Head of caudate nucleus (tissue), 42 donors: ENCODE measurements at regions not wholly inside any gene's neighbourhood (a gene's known extent, or its start where the extent isn't known, plus 50 kb on each side); places are given as distances from the start of the nearest gene placed in this dataset.
"Not testable (repeated sequence)": the region's sequence is repeated elsewhere in the genome, so short reads cannot be mapped to it uniquely, and the experiment has no call there.

Source experiments
- DNase-seq, 42 donors: peaks; one replicate each; pipeline versions ENCODE4 v3.0.0 to v3.0.0-alpha.2; 2020 to 2021; ENCODE audit warnings: mixed read lengths in 7 of 42
- intact Hi-C: fragments of 100-400 bp; cut with DNase I; formaldehyde crosslinking; loops from one replicate; pipeline ENCODE4 v1.15.0; 2022

DNA sequence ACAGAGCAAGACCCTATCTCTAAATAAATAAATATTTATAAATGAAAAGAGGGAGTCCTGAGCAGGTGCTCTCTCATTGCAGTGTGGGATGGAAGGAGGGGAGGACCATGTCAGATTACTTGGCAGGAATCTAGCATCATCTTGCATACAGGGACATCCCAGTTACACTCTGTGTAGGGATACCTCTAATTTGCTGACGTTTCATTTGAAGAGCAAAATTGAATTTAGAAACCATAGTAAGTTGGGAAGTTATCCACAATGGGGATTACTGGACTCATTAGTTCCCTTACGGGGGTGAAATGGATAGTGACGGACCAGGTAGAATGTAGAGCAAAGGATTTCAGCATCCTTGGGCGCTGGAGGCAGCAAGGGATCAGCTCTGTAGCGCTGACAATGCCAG is 52.1 kb downstream of the ARHGEF18 start:
- DNase-seq: no peak

DNA sequence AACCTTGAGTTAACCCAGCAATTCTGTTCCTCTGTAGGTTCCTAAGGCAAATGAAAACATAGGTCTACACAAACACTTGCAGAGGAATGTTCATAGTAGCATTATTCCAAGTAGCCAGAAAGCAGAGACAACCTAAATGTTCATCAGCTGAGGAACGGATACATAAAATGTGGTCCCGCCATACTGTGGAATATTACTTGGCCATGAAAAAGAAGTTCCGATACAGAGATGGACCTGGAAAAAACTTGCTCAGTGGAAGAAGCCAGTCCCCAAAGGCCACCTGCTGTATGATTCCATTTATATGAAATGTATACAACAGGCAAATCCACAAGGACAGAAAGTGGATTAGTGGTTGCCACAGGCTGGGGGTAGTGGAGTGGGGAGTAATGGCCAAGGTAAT is 53.0 kb downstream of the ARHGEF18 start:
- no peak for DNase-seq
- intact Hi-C loops: no loop called here

More for the DNA sequence above, 52.1 kb downstream of the ARHGEF18 start:
- intact Hi-C loops: no loop called here

DNA sequence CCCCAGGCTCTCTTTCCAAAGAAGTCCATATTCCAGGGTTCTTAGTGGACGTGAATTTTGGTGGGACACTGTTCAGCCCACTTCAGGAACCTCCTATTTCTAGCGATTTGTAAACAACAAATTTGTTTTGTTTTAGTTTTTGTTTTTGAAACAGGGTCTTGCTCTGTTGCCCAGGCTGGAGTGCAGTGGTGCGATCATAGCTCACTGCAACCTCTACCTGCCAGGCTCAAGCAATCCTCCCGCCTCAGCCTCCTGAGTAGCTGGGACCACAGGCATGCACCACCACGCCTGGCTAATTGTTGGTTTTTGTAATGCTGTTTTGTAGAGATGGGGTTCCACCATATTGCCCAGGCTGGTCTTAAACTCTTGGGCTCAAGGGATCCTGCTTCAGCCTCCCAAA is 56.7 kb downstream of the ARHGEF18 start:
- DNase-seq, intact Hi-C loops: not testable (repeated sequence)

DNA sequence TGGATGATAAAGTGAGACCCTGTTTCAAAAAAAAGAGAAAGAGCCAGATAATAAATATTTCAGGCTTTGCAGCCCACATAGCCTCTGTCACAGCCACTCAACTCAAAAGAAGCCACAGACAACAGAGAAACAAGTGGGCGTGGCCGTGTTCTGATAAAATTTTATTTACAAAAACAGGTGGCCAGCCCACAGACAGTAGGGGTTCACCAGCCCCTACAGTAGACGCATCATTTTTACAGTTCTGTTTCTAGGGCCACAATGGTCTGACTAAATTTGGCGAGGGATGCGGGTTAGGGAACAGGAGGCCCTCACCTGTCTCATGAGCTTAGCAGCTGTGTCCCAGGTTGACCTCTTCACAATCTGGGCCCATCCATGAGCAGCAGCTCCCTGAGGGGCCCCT is 59.5 kb downstream of the ARHGEF18 start:
- intact Hi-C loops: no loop called here
- no peak for DNase-seq

DNA sequence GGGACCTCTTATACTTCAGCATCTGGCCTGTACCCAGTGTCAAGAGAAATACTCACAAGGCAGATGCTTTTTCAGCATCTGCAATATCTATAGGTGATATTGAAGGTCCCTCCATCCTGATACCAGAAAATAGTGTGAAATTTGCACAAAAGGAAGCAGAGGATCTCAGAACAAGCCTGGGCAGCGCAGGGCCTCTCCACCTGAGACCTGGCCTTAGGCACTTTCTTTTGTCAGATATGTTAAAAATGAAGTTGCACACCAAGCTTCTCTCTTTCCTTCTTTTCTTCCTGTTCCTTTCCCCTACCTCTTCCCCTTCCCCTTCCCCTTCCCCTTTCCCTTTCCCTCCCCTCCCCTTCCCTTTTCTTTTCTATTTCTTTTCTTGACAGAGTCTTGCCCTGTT is 62.2 kb downstream of the ARHGEF18 start:
- no peak for DNase-seq
- intact Hi-C loops: no loop called here

DNA sequence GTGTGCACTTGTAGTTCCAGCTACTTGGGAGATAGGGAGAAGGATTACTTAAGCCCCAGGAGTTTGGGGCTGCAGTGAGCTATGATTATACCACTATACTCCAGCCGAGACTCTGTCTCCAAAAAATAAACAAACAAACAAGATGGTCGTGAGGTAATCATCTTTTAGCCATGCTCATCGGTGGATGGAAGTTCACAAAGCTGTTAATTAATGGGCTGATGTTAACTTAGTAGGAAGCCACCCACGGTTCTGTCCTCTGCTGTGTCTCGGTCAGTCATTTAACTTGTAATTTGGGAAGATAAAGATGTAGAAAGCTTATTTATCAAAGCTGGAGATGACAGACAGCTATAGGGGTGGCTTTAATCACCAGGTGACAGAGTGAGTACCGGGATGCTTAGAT is 64.9 kb downstream of the ARHGEF18 start:
- intact Hi-C loops: no loop called here

DNA sequence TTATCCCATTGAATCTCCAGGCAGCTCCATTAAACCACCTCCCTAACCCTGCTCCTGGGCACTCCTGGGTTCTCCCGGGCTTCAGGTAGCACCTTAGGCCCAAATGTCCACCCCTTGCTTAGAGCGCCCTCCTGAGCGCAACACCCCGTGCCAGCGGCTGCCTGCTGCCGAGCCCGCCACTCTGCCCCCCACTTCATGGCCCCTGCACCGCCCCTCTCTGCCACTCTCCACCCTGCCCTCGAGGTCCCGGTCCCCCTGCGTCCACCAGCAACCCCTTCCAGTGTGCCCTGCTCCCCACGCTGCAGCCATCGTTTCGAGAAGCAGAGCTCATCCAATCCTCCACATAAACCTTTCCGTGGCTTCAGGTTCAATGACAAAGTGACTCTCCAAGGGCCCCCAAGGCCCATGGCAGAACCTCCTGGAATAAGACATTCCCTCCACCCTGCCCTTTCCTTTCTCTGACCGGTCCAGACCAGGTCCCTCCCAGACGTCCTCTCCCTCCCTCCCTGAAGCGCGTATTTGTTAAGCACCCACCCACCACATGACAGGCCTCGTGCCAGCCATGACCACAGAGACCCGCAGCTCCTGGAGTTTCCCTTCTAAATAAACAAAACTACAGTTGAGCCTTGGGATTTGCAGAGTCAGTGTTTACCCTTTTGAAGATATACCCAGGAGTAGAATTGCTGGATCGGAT is 66.6 kb downstream of the ARHGEF18 start:
- intact Hi-C loops: no loop called here
- peak in 3 of 42 donors; percentile 21 to 28 (median 28) for DNase-seq

More for the DNA sequence above, 64.9 kb downstream of the ARHGEF18 start:
- no peak for DNase-seq

DNA sequence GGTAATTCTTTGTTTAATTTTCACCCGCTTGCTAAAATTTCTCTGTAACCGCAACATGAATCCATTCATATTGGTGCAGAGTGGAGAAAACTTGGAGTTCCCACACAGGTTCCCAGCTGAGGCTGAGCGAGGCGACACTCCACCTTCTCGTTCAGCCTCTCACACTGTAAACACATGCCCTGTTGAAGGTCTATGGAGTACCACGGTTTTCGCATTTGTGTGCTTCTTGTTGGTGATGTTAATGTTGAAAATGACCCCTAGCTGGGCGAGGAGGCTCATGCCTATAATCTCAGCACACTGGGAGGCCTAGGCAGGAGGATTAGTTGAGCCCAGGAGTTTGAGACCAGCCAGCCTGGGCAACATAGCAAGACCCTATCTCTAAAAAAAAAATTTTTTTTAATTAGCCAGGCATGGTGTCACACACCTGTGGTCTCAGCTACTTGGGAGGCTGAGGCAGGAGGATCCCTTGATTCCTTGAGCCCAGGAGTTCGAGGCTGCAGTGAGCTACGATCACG is 67.2 kb downstream of the ARHGEF18 start:
- no peak for DNase-seq
- intact Hi-C loops: no loop called here

DNA sequence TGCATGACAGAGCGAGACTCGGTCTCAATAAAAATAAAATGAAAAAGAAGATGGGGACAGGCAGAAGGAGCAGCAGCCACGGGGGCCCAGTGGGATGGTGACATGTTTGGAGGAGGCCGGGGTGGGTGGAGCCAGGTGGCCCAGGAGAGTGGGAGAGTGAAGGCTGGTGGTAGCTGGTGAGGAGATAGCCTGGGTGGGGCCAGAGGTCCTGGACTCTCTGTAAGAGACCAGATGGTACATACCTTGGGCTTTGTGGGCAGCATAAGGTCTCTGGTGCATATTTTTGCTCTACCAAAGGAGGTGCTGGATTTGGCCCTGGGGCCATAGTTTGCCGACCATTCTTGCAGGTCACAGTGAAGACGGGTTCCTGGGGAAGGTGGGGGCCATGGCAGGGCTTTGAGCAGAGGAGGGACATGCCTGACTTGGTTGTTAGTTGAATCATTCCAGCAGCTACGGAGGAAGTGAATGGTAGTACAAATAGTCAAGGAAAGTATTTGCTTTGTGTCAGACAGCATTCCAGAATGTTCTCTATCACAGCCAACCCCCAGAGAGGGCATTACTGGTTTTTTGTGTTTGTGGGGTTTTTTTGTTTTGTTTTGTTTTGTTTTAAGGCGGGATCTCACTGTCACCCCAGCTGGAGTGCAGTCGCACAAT is 69.1 kb downstream of the ARHGEF18 start:
- DNase-seq: no peak
- intact Hi-C loops: no loop called here

DNA sequence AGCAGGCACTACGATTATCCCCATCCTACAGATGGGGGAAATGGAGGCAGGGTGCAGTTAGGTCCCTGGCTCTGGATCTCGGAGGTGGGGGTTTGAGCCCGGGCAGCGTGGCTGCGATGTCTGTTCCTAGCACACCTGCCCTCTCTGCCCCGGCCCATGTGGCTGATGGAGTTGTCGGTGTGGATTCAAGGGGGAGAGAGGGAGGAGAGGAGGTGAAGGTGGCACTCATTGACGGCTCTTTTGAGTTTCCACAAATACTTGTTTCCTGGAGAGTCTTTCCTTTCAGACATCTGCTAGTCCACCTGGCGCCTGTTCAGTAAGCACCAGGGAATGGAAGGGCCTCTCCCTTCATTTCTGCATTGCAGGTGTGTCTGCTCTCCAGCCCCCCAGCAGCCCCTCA is 69.9 kb downstream of the ARHGEF18 start:
- intact Hi-C loops: no loop called here
- no peak for DNase-seq

DNA sequence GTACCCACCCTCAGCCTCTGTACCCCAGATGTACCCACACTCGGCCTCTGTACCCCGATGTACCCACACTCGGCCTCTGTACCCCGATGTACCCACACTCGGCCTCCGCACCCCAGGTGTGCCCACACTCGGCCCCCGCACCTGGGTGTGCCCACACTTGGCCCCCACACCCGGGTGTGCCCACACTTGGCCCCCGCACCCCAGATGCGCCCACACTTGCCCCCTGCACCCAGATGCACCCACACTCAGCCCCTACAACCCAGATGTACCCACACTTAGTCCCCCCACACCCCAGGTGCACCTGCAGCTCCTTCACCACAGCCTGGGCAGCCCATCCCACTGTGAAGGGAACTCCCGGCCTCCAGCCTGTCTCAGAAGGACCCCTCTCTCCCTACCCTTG is 69.7 kb downstream of the PEX11G start:
- intact Hi-C loops: no loop called here
- no peak for DNase-seq

DNA sequence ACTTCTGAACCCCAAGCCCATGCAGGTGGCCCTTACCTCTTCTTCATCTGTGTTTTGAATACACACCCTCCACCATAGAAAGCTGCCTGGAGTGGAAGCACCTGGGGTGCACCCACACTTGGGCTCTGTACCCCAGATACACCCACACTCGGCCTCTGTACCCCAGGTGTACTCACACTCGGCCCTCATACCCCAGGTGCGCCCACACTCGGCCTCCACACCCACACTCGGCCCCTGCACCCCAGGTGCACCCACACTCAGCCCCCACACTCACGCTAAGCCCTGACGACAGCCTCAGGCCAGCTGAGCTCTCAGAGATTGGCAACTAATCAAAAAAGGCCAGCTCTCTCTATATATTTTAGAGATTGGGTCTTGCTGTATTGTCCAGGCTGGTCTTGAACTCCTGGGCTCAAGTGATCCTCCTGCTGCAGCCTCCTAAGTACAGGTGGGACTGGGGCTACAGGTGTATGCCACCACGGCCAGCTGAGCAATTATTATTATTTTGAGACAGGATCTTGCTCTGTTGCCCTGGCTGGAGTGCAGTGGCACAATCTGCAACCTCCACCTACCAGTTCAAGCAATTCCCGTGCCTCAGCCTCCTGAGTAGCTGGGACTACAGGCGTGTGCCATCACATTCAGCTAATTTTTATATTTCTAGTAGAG is 68.9 kb downstream of the PEX11G start:
- DNase-seq: no peak
- intact Hi-C loops: no loop called here

DNA sequence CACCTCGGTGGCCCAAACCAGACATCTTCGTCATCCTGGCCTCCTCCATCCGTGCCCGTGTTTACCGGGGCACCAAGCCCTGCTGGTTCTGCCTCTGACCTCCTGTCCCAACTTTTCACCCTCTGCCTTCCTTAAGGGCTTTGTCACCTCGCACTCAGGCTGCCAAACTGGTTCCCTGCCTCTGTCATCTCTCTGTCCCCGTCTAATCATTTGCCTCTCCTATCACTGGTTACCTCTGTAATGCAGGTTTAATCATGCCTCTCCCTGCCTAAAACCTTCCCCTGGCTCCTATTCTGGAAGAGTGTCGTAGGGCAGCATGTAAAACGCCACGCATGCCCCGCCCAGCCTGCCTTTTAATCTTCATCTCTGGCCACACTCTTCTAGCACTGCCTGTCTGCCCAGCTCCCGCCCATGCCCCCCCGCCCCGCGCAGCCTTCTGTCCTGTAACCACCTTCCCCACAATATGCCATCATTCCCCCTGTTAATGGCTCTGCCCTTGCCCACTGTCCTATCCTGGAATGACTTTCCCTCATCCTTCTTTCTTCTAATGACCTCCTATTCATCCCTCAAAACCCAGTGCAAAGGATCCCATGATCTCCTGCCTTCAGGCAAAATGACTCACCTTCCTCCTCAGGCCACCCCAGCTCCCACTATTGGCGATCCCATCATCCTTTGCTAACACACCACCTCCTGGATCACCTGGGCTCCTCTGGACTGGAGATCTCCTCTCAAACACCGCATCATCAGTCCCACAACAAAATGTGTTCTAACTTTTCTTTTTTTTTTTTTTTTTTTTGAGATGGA is 66.7 kb downstream of the PEX11G start:
- intact Hi-C loops: no loop called here
- DNase-seq: no peak
